ENCODE measurements at regions not wholly inside any gene's neighbourhood (a gene's known extent, or its start where the extent isn't known, plus 50 kb on each side); places are given as distances from the start of the nearest gene placed in this dataset.

GRCh38 chr3:14336749-14337598, 65.4 kb upstream of the SLC6A6 start:
- DNase-seq: no peak

GRCh38 chr3:14337828-14338227, 64.6 kb upstream of the SLC6A6 start:
- no peak for DNase-seq

- DNase-seq: no peak
Measured at GRCh38 chr3:14338242-14338641, 64.2 kb upstream of the SLC6A6 start.

- no peak for DNase-seq
Measured at GRCh38 chr3:14338898-14339458, 63.4 kb upstream of the SLC6A6 start.

GRCh38 chr3:14340960-14341708, 61.3 kb upstream of the SLC6A6 start:
- no peak for DNase-seq

GRCh38 chr3:14343338-14344112, 58.9 kb upstream of the SLC6A6 start:
- no peak for DNase-seq

- no peak for DNase-seq
Measured at GRCh38 chr3:14344351-14344750, 58.1 kb upstream of the SLC6A6 start.

GRCh38 chr3:14345496-14346150, 56.8 kb upstream of the SLC6A6 start:
- no peak for DNase-seq

GRCh38 chr3:14346191-14346590, 56.2 kb upstream of the SLC6A6 start:
- DNase-seq: no peak

- DNase-seq: no peak
Measured at GRCh38 chr3:14346642-14347041, 55.8 kb upstream of the SLC6A6 start.

- DNase-seq: no peak
Measured at GRCh38 chr3:14347110-14347509, 55.3 kb upstream of the SLC6A6 start.

GRCh38 chr3:14351617-14352001, 50.8 kb upstream of the SLC6A6 start:
- DNase-seq: no peak

GRCh38 chr3:14352002-14352627, 50.3 kb upstream of the SLC6A6 start:
- DNase-seq: no peak
